GM19023 (cell line): ENCODE measurements at regions not wholly inside any gene's neighbourhood (a gene's known extent, or its start where the extent isn't known, plus 50 kb on each side); places are given as distances from the start of the nearest gene placed in this dataset.

ENCODE experiments used
- ATAC-seq: cut with Tn5 transposase; IDR thresholded peaks from one replicate; pipeline ENCODE4 v1.9.1; 2021; ENCODE audit warnings: mild to moderate bottlenecking, moderate library complexity; ENCODE audit not compliant: unreplicated experiment

DNA sequence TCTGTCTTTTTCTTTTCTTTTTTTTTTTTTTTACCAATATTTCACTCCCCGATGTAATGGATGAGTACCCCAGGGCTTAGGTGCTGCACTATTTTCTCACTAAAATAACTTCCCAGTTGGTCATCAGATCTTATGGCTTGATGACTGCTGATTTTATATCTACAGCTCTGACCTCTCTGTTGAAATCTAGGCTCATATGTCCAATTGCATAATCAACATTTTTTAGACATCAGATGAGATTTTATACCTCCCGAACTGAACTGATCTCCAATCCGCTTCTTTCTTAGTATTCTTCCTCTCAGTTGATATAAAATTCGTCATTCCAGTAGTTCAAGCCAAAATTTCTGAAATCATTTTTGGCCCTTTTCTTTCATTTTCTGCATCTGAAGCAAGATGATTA, 1236.5 kb downstream of the SLC16A7 start:
- no peak for ATAC-seq

DNA sequence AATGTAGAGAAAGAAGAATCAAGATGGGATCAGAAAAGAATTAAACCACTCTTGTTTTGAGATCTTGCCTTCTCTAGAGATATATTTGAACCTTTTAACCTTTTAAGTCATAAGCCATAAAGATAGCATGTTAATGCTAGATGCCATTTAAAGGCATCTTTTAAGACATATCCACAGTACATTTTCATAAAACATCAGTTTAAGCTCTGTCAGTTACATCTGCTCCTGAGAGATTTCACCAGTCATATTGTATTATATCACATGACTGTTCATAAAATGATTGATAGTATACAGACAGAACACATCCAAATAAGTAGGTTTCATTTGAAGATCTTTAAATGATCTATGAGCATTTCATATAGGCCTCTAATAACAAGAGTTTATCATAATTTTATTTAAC, 1238.5 kb downstream of the SLC16A7 start:
- no peak for ATAC-seq

DNA sequence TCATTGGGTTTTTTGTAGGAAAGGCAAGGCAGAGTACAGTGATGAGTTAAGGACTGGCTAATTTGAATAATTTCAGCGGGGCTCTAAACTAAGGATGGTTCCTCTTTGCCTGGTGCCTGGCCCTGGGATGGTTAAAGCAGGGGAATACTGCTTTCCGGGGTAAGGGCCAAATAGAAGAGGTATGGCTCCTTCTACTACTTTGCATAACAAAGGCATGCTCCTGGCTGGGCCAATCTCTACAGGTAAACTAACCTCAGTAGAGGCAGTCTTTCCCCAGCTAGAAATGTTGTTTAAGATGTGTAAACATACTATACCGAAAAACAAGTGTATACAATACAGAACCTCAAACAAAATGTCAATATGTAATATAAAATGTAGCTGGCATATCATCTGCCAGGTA, 1239.0 kb downstream of the SLC16A7 start:
- no peak for ATAC-seq

DNA sequence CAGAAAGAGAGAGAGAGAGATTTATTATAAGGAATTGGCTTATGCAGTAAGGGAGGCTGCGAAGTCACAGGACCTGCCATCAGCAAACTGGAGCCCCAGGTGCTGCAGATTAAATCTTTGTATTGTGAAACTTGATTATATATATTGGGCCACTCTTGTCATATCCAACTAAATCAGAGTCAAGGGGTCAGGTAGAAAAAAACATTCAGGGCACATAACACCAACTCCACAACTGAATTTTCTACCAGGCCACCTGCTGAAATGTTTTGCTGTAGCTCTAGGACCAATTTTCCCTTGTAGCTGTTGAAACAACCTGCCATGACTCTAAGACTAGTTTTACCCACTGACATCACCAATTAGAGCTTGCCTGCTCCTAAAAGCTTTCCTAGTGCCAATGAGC, 1240.8 kb downstream of the SLC16A7 start:
- no peak for ATAC-seq

DNA sequence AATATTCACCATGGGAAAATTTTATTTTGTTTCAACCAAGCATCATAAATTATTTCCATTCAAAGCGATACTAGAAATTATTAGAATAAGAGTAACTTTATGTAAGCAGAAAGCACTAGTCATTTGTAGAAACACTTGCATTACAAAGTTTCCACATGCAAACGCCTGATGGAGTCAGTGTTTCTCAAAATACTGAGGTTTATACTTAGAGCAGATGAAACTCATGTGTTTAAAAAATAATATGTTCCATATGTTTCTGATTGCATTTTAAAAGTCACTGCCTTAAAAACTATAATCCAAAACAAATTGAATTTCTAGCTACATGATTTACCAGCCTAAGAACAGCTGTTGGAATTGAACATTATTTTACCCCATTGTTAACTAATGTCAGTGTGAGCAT, 1246.4 kb downstream of the SLC16A7 start:
- ATAC-seq: no peak

DNA sequence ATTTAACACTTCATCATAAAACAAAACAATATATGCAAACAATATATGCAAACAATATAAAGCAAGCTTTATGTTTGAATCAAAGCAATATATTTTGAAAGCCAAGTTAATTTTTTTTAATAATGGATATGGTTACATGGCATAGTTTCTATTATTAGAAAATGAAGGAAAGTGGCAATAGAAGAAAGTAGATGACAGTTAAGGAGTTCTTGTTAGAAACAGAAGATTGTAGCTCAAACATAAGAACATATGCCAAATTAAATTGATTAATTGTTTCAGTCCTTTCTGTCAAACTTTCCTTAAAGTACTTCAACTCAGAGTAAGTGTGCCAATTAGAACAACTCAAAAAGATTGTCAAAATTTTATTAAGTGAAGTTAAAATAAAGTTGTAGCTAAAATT, 1248.3 kb downstream of the SLC16A7 start:
- no peak for ATAC-seq

DNA sequence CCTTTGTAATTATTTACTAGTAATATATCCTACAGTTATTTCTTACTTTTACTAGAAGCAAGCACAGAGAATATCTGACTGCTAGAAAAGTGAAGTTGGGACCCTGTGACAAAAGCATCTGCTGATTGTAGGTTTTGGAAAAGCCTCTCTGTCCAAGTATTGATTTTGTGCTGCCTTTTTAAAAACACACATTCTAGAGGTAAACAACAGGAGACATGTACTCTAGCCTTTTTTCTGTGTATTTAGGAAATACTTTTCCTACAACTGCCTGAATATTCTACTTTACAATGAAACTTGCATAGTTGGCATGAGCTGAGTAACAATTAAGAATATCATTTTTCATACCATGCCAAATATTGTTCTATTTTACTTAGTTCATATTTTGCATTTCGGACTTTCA, 1249.0 kb downstream of the SLC16A7 start:
- ATAC-seq: no peak

DNA sequence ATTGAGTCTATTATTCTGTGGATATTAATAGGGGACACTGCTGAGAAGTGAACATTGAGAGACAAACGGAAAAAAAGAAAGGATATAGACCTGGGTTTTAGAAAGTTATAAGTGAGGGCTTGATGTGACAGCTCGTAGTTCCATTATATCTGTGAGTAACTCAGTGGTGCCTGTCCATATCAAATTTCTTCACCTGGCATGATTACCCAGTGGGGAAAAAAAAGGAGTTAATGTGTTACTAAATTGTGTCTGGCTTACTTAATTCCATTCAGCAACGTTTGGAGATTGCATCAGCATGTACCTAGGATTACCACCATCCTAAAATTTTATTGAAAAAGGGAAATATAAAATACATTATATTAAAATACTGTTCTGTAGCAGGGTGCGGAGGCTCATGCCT, 1249.9 kb downstream of the SLC16A7 start:
- no peak for ATAC-seq

DNA sequence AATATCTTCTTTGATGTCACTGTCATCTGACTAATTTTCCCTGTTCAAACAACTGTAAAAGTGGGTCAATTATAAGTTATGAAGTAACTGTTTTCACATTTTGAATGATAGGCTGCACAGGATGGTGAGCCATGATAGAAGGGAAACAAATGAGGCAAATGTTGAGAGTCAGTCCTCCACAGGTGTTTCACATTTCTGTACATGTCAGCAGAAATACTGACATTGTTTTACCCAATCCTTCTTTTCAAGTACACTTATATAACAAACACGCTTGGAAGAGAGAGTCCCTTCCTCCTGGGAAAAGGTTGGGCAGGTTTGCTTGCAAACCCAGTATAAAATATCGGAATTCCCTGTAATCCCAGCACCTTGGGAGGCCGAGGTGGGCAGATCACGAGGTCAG, 1251.5 kb downstream of the SLC16A7 start:
- no peak for ATAC-seq

DNA sequence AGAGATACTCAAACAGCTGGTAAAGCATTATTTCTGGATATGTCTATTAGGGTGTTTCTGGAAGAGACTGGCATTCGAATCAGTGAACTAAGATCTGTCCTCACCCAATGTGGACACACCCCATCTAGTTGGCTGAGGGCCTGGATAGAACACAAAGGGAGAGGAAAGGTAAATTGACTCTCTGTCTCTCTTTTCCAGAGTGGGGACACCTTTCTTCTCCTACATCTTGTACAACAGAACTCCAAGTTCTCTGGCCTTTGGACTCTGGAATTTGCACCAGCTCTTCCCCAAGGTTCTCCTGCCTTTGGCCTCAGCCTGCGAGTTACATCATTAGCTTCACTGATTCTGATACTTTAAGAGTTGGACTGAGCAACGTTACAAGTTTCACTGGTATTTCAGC, 1253.9 kb downstream of the SLC16A7 start:
- ATAC-seq: no peak

DNA sequence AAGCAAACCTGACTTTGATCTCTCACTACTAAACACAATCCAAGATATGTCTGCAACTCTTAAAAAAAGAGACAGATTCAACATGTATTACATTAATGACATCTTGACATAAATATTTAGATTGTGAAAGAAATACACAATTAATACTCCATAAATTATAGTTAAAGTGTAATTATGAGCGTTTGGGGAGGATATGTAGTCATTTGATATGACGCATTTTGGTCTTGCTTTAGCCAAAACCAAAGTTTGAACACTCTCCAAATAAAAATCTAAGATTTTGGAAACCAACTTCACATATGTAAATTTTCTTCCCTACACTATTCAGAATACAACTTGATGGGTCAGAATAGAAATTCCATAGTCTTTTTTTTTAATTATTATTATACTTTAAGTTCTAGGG, 1257.6 kb downstream of the SLC16A7 start:
- no peak for ATAC-seq

DNA sequence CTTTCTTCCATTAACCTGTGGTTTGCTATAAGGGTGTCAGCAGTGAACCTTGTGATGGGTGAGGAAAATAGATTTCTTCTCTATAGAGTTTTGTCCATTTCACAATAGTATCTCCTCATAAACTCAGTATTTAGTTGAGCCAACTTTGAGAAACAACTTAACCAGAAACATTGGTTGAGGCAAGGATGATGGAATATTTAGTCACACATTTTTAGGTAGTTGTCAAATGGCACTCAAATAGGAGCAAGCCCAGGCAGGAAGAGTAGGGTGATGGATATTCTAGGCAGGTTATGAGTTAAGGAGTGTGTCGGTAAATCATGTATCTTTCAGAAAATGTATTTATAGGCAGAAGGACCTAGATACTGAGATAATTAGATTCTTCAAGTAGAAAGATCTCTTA, 1267.6 kb downstream of the SLC16A7 start:
- ATAC-seq: no peak

DNA sequence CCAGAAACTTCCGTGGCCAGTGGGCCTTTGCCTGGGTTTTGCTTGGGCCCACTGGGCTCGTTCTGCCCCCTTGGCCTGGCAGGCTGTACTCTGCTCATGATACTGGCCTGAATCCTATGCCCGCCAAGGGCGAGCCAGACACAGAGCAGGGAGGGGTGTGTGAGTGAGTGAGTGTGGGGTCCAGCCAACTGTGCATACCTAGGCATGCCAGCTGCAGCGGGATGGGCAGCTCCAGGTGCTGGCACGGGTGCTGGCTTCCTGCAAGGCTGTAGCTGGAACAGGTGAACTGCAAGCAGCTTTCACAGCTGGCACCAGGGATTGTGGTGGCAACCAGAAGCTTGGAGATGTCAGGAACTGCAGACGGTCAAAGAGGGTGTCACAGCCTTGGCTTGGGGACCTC, 1276.4 kb downstream of the SLC16A7 start:
- ATAC-seq: no peak

DNA sequence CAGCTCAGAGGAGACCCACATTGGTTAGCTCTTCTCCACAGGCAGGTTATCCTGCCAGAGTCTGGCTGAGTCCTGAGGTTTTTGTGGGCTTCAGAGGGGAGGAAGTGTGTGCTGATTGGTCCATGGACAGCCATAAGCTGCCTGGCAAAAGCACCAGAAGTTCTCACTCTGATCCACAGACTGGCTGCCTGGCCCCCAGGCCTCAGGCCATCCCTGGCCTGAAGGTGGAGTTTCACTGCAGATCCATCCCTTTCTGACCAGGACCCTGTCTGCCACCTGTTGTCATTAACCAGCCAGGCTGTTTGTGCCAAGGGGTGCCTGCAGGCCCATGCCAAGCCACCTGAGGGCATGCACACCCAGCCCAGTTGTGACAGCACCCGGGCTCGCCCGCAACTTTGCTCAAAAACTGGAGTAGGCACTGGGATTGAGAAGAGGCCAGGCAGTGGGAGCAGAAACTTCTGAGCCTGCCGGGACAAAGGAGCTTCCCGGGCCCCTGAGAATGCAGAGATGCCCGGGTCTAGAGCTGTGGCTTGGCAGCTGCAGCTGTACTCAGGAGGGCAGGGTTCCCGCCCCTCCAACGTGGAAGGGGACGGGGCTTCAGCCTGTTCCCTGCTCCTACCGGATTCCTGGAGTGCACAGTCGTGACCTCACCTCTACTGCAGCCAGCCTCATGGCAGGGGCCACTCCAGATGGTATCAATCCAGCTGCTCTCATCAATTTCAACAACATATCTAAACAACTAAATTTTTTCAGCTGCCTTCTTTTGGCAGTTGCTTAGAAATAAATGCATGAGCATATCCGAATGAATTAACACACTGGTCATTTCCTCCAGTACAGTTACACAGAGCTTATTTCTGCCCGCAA, 1277.3 kb downstream of the SLC16A7 start:
- no peak for ATAC-seq

DNA sequence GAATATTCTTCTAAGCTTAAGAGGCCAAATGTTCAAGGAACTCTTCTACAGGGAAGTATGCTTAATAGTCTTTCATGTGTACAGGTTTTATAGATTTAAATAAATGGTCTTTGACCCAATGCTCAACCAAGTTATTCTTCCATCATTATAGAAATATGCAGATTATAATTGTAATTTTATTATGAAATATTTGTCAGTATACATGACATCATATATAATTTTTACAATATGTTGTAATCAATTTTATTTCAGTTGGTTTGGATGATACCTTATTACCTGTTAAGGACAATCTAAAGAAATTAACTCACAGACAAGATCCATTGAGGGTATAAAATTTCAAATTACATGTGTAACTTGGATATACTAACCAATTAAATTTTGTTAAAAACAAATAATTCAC, 1278.3 kb downstream of the SLC16A7 start:
- no peak for ATAC-seq

DNA sequence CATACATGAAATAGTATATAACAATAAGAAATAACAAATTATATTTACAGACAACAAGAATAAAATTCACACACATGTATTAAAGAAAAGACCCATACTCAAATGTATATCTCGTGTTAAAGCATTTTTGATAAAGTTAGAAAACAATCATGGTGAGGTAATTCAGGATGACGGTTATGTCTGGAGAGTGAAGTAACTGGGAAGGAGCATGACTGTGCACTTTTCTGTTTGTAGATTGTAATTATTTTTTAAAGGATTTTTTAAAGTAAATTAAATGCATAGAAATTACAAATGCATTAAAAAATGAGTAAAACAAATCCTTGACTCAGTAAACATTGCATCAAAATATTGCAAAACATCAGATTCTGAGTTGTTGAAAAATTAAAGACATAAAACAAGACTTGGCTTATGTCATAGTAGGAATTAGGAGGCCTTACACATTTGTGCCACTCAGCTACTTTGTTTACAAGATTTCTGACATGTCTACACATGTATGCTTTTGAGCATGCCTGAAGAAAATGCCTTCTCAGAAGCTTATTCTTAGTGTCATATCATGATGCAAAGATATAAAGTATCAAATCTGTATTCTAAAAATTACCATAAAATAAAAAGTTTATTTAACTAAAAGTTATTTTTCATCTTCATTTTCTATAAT, 1325.1 kb downstream of the SLC16A7 start:
- no peak for ATAC-seq

DNA sequence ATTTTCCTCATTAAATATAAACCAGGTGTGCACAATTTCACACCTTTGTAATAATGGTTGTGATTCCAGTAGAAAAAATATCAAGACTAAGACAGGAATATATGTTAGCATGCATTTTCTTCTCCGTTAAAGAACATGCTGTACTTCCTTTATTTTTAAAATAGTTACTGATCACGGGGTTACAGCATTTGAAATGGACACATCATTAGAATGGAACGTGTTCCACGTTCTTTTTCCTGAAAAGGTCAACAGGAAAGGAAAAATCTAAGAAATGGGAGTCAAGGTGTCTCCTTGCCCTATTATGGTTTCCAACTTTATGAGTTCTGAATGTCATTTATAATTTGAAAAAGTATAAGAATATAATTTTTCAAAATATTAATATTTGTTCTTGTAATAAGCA, 1325.7 kb downstream of the SLC16A7 start:
- no peak for ATAC-seq

DNA sequence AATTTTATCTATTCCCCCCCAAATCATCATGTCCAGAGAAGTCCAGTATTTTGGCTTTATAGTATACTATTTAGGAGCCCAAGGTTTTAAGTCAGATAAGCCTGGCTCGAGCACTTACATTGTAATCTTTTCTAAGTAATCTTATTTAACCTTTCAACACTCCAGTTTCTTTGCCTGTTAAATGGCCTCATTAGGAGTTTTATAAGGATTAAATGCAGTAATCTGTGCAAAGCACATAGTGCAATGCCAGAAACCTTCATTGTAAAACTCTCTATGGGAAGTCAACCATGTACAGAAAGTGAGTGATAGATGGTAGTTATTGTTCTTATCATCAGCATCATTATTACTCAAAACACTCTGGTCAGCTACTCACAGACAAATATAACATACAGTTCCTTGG, 1330.4 kb downstream of the SLC16A7 start:
- no peak for ATAC-seq

DNA sequence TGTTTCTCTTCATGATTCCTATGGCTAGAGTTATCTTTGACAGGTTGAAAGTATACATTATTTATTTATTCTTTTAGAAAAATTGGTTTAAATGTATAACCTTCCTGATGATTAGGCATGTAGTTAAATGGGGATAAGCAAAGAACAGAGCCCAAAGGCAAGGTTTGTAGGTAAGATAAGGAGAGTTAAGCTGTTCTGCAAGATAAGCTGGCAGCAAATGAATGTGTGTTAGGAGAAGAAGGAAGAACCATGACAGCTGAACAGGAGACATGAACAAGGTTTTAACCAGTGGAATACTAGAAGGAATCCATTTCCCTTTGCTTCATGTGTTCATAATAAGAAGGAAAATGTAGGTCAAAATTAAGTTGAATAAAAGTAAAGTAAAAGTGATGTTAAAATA, 1330.1 kb upstream of the USP15 start:
- no peak for ATAC-seq

DNA sequence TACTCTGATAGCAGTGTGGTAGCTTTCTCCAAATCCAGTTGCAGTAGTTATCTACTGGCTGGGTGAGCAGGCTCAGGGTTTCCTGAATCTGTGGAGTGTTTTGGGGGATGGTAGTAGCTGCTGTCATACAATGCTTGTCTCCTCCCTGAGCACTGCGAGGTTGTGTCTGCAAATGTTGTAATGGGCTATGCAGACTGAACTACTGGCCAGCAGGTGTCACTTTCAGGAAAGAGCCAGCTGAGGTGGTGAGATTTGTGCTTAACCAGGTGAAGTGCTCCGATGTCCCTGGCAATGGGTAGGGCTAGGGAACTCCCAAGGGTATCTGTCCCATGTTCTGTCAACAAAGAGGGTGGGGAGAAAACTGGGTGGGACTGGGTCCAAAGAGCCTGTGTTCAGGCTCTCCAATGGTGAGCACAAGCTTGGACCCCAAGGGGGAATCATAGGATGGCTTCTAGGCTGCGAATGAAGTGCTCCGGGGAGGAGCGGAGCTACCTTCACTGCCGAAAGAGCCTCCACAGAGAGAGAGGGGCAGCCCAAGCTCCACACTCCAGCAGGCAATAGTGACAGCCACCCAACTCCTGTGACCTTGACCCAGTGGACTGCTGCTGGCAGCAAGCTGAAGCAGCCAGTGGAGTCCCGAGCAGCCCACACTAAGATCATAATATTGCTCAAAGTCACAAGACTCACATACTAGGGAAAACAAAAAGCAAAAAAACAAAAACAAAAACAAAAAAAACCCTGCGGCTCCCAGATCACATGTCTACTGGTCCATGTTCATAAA, 1324.0 kb upstream of the USP15 start:
- ATAC-seq: no peak

DNA sequence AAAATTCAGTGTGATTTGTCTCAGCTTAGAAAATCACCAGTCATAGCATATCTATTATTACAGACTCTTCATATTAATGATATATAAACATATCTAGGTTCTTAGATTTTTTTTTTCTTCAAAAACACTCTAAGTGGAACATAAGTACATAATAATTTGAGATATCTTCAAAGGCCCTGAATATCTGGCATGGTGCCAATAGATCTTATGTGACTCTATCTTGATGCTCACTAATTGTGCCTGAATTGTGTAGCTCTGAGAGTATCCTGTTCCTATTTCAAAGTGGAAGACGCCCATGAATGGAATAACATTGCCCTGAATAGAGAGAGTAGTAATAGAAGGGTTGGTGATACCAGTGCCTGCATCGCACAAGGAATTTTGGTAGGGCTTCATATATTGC, 1312.7 kb upstream of the USP15 start:
- ATAC-seq: no peak

DNA sequence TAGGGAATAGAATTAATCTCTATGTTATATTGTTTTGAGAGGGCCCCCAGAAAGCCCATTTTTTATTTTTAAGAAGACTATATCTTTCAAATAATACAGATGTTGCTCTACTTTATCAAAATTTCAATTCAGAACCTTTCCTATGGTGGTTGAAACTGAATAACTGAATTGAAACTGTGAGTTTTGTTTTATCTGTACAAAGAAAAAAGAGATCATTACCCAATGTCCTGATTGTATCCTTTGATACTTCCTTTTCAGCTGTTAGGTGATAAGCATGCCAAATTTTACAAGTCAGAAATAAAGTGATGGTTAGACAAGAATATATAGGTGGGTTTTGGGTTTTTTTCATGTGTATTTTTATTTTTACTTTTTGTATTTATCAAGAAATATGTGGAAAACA, 1293.1 kb upstream of the USP15 start:
- no peak for ATAC-seq
